Naive thymus-derived CD8-positive, alpha-beta T cell (primary cell): ENCODE measurements at regions not wholly inside any gene's neighbourhood (a gene's known extent, or its start where the extent isn't known, plus 50 kb on each side); places are given as distances from the start of the nearest gene placed in this dataset.
A peak's percentile ranks its signal among the peaks of the same experiment; 100 is the strongest.

ENCODE experiments used
- ATAC-seq, 2 donors: fragments of 150-1000 bp; cut with Tn5 transposase in 1 of 2; sonication (Bioruptor Pico), chemical (Tn5 transposase) in 1 of 2; 1 replicate in 1 of 2; 2 replicates in 1 of 2; pipeline ENCODE4 v1.10.0; 2021; ENCODE audit warnings: mild to moderate bottlenecking in 2 of 2, moderate library complexity in 2 of 2
- POLR2A ChIA-PET: fragments of 350-600 bp; sonication (Branson Sonifier 250); formaldehyde crosslinking; loops from one replicate; lab custom pipeline; 2021; ENCODE audit warnings: antibody characterized with exemption; lab: Charles Lee
- DNase-seq, 10 donors: peaks; one replicate each; pipeline versions ENCODE4 v3.0.0 to v3.0.0-alpha.2; 2020 to 2022
- H3K27ac Mint-ChIP-seq, 10 donors: one replicate each; pipeline ENCODE4 v1.8.0; 2020 to 2022; ENCODE audit warnings: mild to moderate bottlenecking in 10 of 10, mixed read lengths in 10 of 10, moderate library complexity in 4 of 10, inconsistent platforms in 1 of 10
- H3K27me3 Mint-ChIP-seq, 5 donors: one replicate each; pipeline ENCODE4 v1.8.0; 2021 to 2022; ENCODE audit warnings: mixed read lengths in 5 of 5
- H3K36me3 Mint-ChIP-seq, 3 donors: one replicate each; pipeline ENCODE4 v1.8.0; 2020 to 2022; ENCODE audit warnings: mixed read lengths in 3 of 3, mild to moderate bottlenecking in 2 of 3, inconsistent platforms in 1 of 3
- H3K4me1 Mint-ChIP-seq, 4 donors: one replicate each; pipeline ENCODE4 v1.8.0; 2021 to 2022; ENCODE audit warnings: mixed read lengths in 4 of 4
- H3K4me3 Mint-ChIP-seq, 10 donors: one replicate each; pipeline ENCODE4 v1.8.0; 2020 to 2022; ENCODE audit warnings: mild to moderate bottlenecking in 10 of 10, mixed read lengths in 10 of 10, moderate library complexity in 6 of 10, inconsistent platforms in 1 of 10
- H3K9me3 Mint-ChIP-seq, 9 donors: one replicate each; pipeline ENCODE4 v1.8.0; 2020 to 2022; ENCODE audit warnings: mixed read lengths in 9 of 9, mild to moderate bottlenecking in 3 of 9, inconsistent platforms in 1 of 9, moderate library complexity in 1 of 9

DNA sequence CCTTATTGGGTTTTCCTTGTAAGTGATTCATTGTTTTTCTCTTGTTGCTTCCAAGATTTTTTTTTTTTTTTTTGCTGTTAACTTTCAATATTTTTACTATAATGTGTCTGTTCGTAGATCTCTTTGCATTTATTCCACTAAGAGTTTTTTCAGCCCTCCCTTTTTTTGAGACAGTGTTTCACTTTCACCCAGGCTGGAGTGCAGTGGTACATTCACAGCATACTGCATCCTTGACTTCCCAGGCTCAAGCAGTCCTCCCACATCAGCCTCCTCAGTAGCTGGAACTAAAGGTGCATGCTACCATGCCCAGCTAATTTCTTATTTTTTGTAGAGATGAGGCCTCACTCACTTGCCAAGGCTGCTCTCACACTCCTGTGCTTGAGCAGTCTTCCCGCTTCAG lies 1282.0 kb upstream of the CNTN5 start:
- Mint-ChIP-seq H3K4me3 (no peak overlapping the region), H3K4me1 (no peaks in the 10 kb centered on the region), H3K27me3 (no peaks in the 10 kb centered on the region), H3K27ac (peak overlapping the region in 1 of 10 donors; percentile 39), H3K9me3 (peaks cover 0 to 44% (median 28%) of the 10 kb centered on the region in 9 donors), H3K36me3 (no peaks in the 10 kb centered on the region)
- DNase-seq (no peak), ATAC-seq (no peak)
- POLR2A ChIA-PET, result no interaction called here

DNA sequence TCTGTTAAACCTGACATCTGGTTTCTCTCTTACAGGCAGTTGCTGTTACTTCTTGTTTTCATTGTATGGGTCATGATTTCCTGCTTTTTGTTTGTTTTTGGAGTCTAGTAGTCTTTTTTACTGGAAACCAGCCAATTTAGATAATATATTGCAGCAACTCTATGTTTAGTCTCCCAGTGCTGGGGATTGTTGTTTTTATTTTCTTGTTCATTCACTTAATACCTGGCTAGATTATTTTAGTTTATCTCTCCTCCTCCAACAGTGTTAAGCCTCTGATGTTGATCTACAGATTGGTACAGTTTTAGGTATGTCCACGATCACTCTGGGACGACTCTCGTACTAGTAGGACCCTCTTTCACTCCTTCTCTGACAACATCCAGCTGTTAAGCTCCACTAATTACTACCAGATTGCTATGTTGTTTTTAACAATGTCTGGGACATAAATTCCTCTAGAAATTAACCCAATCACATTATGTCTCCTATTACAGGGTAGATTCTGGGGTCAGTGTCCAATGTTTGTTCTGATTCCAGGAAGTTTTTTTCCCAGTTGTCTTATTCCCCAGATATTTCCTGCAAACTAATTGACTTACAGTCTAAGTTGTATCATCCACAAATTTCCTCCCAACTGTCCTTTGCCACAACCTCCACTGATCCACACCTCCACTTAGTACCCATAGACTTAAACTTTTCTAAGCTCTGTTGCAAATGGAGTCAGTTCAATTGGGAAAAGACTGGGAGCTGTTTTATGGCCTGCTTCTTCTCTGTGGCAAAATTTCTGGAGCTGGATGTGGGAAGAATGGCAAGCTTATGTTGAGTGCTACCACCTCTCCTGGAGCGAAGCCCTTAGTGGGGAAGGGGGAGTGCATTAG lies 1280.6 kb upstream of the CNTN5 start:
- H3K27ac Mint-ChIP-seq, result no peak overlapping the region

DNA sequence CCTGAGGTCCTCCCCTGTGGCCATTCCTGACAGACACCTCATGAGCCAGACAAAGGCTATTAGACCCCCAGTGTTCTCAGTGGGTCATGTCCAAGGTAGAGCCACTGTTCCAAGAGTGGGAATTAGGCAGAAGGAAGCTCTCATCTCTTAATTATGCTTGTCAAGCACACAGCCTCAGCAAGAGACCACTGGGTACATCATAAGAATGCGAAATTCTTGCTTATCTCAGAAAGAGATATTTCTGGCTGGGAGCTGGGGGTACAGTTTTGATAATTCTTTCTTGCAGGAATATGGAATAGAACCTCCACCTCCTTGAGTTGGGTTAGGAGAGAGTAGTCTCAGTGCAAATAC lies 1280.0 kb upstream of the CNTN5 start:
- Mint-ChIP-seq H3K36me3 (no peaks in the 10 kb centered on the region), H3K4me1 (no peaks in the 10 kb centered on the region), H3K4me3 (no peak overlapping the region), H3K27ac (no peak overlapping the region), H3K9me3 (peaks cover 0 to 36% (median 16%) of the 10 kb centered on the region in 9 donors), H3K27me3 (no peaks in the 10 kb centered on the region)
- ATAC-seq (no peak), DNase-seq (no peak)
- POLR2A ChIA-PET, result no interaction called here

More for the DNA sequence above, 1280.6 kb upstream of the CNTN5 start:
- DNase-seq (no peak), ATAC-seq (no peak)
- Mint-ChIP-seq H3K4me3 (no peak overlapping the region), H3K9me3 (peaks cover 0 to 36% (median 17%) of the 10 kb centered on the region in 9 donors), H3K36me3 (no peaks in the 10 kb centered on the region), H3K4me1 (no peaks in the 10 kb centered on the region), H3K27me3 (no peaks in the 10 kb centered on the region)
- POLR2A ChIA-PET, result no interaction called here

DNA sequence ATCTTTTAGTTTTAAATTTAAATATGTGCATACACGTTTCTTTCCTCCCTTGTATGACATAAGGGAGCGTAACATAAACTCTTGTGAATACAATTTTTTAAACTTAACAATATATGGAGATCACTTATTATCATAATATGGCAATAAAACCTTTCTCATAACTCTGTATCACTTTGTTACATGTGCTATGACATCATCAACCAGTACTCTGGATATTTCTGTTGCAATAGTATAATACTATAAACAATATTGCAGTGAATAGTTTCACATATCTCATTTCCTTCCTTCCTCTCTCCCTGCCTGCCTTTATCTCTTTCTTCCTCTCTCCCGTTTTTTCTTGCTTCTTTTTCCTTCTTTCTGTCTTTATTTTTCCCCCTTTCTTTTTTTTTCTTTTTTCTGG lies 1278.0 kb upstream of the CNTN5 start:
- POLR2A ChIA-PET, result no interaction called here
- H3K36me3 Mint-ChIP-seq, result no peaks in the 10 kb centered on the region
- ATAC-seq, result no peak

DNA sequence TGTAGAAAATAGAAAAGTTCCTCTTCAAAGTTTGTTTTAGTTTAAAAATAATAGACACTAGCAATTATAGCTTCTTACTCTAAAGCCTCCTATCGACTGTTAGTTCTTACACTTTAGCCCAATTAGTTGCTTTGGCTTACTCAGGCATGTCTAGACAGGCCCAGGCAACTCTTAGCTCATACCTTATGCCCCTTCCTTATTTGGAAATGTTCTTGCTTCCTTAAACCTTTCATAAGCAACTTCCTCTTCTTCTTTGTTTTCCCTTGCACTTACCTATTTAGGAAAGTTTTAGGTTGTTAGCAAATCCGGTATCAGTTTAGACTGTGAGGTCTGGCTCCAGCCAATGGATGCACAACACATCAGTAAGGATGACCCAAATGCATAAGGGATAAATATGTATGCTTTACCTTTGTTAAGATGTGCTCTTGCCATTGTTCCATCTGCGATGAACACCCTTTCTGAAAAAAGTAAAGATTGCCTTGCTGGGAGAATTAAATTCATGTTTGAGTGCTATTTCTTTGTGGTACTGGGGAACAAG lies 1277.5 kb upstream of the CNTN5 start:
- H3K4me3 Mint-ChIP-seq, result no peak overlapping the region
- no peaks in the 10 kb centered on the region for H3K36me3 Mint-ChIP-seq
- H3K9me3 Mint-ChIP-seq, result peaks cover 3 to 36% (median 14%) of the 10 kb centered on the region in 9 donors
- no peak overlapping the region for H3K27ac Mint-ChIP-seq
- no peaks in the 10 kb centered on the region for H3K27me3 Mint-ChIP-seq
- no peaks in the 10 kb centered on the region for H3K4me1 Mint-ChIP-seq
- DNase-seq, result no peak
- ATAC-seq, result no peak
- POLR2A ChIA-PET, result no interaction called here

More for the DNA sequence above, 1278.0 kb upstream of the CNTN5 start:
- Mint-ChIP-seq H3K27ac (no peak overlapping the region), H3K9me3 (peaks cover 3 to 36% (median 16%) of the 10 kb centered on the region in 9 donors), H3K4me1 (no peaks in the 10 kb centered on the region), H3K4me3 (no peak overlapping the region), H3K27me3 (no peaks in the 10 kb centered on the region)
- no peak for DNase-seq

DNA sequence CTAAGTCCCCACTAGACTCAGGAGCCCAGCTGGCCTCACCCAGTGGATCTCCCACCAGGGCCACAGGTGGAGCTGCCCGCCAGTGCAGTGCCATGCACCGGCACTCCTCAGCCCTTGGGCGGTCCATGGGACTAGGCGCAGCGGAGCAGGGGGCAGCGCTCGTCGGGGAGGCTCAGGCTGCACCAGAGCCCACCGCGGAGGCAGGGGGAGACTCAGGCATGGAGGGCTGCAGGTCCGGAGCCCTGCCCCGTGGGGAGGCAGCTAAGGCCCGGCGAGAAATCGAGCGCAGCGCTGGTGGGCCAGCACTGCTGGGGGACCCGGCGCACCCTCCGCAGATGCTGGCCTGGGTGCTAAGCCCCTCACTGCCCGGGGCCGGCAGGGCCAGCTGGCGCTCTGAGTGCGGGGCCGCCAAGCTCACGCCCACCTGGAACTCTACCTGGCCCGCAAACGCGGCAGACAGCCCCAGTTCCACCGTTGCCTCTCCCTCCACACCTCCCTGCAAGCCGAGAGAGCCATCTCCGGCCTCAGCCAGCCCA lies 1275.2 kb upstream of the CNTN5 start:
- peaks cover under 1 to 17% (median 8%) of the 10 kb centered on the region in 9 donors for H3K9me3 Mint-ChIP-seq
- POLR2A ChIA-PET, result no interaction called here
- H3K4me3 Mint-ChIP-seq, result no peak overlapping the region
- H3K36me3 Mint-ChIP-seq, result no peaks in the 10 kb centered on the region
- H3K27me3 Mint-ChIP-seq, result no peaks in the 10 kb centered on the region
- H3K27ac Mint-ChIP-seq, result no peak overlapping the region
- DNase-seq (no peak), ATAC-seq (no peak)
- H3K4me1 Mint-ChIP-seq, result no peaks in the 10 kb centered on the region

DNA sequence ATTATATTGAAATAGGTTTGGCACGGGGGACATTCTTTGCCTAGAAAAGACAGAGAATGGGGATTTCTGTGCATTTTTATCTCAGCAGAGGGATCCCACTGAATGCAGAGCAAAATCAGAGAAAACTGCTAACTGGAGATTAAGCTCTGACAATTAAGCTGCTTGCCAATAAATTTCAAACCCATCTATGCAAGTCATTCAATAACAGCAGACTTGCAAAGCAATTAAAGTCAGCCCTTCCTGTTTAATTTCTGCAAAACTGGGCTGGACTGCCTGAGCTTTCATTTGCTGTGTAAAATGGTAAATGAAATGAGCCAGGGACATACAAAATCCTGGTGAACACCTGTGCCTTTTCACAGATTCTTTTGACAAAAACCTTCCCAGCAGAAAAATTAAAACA lies 1273.9 kb upstream of the CNTN5 start:
- Mint-ChIP-seq H3K4me1 (no peaks in the 10 kb centered on the region), H3K4me3 (no peak overlapping the region), H3K36me3 (no peaks in the 10 kb centered on the region), H3K27ac (no peak overlapping the region), H3K9me3 (peaks cover 0 to 17% (median 8%) of the 10 kb centered on the region in 9 donors), H3K27me3 (no peaks in the 10 kb centered on the region)
- POLR2A ChIA-PET, result no interaction called here
- ATAC-seq (no peak), DNase-seq (no peak)

DNA sequence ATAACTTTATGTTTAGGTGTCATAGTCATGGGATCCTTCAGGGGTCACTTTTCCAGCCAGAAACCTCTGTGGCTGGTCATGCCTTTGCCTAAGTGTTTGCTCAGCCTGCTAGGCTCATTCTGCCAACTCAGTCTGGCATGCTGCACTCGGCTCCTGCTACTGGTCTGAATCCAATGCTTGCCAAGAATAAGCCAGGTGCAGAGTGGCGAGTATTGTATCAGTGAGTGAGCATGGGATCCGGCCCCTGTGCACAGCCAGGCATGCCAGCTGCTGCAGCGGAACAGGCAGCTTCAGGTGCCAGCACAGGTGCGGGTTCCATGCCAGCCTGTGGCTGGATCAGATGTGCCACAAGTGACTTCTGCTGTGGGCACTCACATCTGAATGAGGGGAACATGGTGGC lies 1269.3 kb upstream of the CNTN5 start:
- POLR2A ChIA-PET, result no interaction called here
- no peak for DNase-seq
- Mint-ChIP-seq H3K27me3 (no peaks in the 10 kb centered on the region), H3K4me3 (no peak overlapping the region), H3K27ac (no peak overlapping the region), H3K9me3 (peaks cover 0 to 16% (median 5%) of the 10 kb centered on the region in 9 donors), H3K4me1 (no peaks in the 10 kb centered on the region), H3K36me3 (no peaks in the 10 kb centered on the region)
- ATAC-seq, result no peak

DNA sequence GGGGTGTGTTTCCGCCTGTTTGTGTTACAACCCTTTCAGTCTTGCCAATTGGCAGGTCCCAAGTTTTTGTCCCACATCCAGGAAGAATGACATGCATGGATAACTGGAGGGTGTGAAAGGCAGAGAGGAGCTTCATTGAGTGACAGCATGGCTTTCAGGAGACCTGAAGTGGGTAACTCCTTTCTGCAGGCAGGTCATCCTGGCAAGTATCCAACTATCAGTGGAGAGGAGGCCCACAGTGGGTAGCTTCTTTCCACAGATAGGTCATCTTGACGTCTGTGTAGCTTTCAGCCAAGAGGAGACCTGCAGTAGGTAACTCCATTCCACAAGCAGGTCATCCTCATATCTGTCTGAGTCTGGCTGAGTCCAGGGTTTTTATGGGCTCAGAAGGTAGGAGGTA lies 1268.8 kb upstream of the CNTN5 start:
- Mint-ChIP-seq H3K4me1 (no peaks in the 10 kb centered on the region), H3K9me3 (peaks cover 0 to 21% (median 5%) of the 10 kb centered on the region in 9 donors), H3K27me3 (no peaks in the 10 kb centered on the region), H3K4me3 (no peak overlapping the region), H3K36me3 (no peaks in the 10 kb centered on the region), H3K27ac (no peak overlapping the region)
- POLR2A ChIA-PET, result no interaction called here
- no peak for ATAC-seq
- no peak for DNase-seq

DNA sequence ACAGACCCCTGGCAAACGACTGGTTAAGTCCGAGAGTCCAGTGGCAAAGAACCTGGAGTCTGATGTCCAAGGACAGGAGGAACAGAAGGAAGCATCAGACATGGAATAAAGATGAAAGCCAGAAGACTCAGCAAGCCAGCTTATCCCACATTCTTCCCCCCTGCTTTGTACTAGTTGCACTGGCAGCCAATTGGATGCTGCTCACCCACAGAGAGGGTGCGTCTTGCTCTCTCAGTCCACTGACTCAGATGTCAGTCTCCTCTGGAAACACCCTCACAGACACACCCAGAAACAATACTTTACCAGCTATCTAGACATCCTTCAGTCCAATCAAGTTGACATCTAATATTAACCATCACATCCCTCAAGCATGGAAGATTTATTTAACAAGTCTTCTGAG lies 1265.8 kb upstream of the CNTN5 start:
- Mint-ChIP-seq H3K27ac (no peak overlapping the region), H3K36me3 (no peaks in the 10 kb centered on the region), H3K4me3 (no peak overlapping the region), H3K27me3 (no peaks in the 10 kb centered on the region), H3K9me3 (peaks cover 0 to 23% (median 8%) of the 10 kb centered on the region in 9 donors), H3K4me1 (no peaks in the 10 kb centered on the region)
- ATAC-seq, result no peak
- no peak for DNase-seq
- POLR2A ChIA-PET, result no interaction called here

DNA sequence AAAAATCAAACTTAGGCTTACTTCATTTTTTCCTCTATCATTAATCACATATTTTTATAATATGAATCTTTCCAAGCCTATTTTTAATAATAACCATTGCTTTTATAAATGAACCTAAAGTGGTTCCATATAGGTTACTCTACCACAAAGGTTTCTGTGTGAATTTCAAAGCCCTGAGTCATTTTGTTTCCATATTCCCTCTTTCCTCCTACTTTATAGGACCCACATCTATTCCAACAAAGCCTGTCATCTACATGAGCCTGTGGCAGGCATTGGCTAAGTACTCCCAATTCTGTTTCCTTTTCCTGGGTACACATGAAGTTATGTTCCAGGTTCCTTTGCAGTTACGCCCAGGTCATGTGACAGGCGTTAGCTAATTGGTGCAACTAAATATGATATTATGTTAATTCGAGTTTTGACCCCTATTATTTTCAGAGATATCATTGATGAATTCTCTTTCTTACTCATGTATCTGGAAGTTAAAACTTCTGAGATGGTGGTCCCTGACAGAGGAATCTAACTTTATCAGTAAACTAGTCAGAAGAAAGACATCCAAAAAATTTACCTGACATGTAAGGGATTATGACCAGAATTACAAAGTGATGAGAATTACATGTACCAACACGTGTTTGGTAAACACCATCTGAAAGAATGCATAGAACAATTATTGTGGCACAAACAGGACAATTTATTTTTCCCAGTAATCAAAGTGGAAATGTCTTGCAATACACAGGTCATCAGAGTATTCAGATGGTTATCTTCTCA lies 1264.0 kb upstream of the CNTN5 start:
- no peak overlapping the region for H3K27ac Mint-ChIP-seq
- no peaks in the 10 kb centered on the region for H3K4me1 Mint-ChIP-seq
- H3K9me3 Mint-ChIP-seq, result peaks cover 0 to 23% (median 9%) of the 10 kb centered on the region in 9 donors
- ATAC-seq (no peak), DNase-seq (no peak)
- no peak overlapping the region for H3K4me3 Mint-ChIP-seq
- POLR2A ChIA-PET, result no interaction called here
- no peaks in the 10 kb centered on the region for H3K36me3 Mint-ChIP-seq
- no peaks in the 10 kb centered on the region for H3K27me3 Mint-ChIP-seq

DNA sequence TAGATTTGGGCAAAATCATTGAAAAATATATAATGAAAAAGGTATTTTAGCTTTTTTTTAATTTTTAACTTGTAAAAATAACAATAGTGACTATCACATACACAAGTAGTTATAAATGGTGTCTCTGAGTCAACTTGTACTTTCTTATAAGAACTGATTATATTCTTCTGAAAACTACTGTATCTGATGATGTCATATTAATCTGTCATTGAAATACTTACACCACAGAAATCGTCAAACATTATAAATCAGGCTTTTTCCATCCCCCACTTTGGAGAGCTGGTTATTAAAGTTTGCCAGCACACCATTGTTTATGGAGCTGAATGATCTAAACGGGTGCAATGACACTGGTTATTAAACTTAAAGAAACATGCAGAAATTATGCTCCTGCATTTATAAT lies 1259.6 kb upstream of the CNTN5 start:
- no peak for ATAC-seq
- H3K4me1 Mint-ChIP-seq, result peaks cover 0 to 2% (median 0%) of the 10 kb centered on the region in 4 donors

DNA sequence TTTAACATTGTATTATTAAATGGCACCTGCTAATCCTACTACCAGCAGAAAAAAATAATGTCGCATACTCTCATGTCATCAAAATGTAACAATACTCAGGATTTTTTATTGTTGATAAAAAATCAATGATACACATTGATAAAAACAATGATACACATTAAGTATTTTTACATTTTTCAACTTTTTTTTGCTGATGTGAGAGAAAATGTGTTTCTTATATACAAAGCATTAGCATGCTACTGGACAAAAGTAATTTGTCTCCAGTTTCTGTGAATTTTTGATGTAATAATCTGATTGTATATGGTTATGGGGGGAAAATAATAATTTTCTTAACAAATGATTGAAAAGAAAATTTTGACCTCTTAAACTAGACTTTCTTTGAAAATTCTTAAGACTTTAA lies 1256.6 kb upstream of the CNTN5 start:
- DNase-seq, result no peak
- H3K36me3 Mint-ChIP-seq, result no peaks in the 10 kb centered on the region

More for the DNA sequence above, 1259.6 kb upstream of the CNTN5 start:
- Mint-ChIP-seq H3K36me3 (no peaks in the 10 kb centered on the region), H3K9me3 (peaks cover 2 to 17% (median 7%) of the 10 kb centered on the region in 9 donors), H3K27ac (no peak overlapping the region), H3K4me3 (no peak overlapping the region), H3K27me3 (no peaks in the 10 kb centered on the region)
- no peak for DNase-seq
- POLR2A ChIA-PET, result no interaction called here

More for the DNA sequence above, 1256.6 kb upstream of the CNTN5 start:
- no peak overlapping the region for H3K4me3 Mint-ChIP-seq
- no peak overlapping the region for H3K27ac Mint-ChIP-seq
- H3K9me3 Mint-ChIP-seq, result peaks cover 0 to 21% (median 7%) of the 10 kb centered on the region in 9 donors
- POLR2A ChIA-PET, result no interaction called here
- no peak for ATAC-seq
- no peaks in the 10 kb centered on the region for H3K27me3 Mint-ChIP-seq
- H3K4me1 Mint-ChIP-seq, result peaks cover 0 to 2% (median 0%) of the 10 kb centered on the region in 4 donors
